ENCODE measurements at regions not wholly inside any gene's neighbourhood (a gene's known extent, or its start where the extent isn't known, plus 50 kb on each side); places are given as distances from the start of the nearest gene placed in this dataset.
"Not testable (repeated sequence)": the region's sequence is repeated elsewhere in the genome, so short reads cannot be mapped to it uniquely, and the experiment has no call there.

DNA sequence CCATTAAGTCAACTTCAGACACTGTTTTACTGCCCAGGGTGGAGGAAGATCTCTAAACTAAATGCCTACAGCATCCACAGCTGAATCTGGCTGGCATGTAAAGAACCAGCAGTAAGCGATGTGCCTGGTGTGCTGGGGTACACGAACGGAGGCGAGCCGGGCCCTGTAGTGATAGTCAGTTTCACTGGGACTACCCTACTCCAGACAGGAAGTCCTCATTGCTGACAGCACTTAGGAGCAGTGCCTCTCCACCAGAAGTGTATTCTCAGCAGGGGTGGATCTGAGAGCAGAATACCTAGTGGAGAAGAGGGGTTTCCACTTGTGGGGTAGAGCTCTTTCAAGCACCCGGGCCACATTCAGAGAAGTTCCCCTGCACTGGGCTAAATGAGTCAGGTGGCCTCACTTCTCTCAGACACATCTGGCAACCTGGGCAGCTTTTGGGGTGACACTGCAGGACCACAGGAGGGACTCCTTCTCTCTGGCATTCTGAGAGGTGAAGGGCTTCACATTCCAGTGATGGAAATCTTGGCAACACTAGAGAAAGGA is 290.3 kb upstream of the PLGLB1 start:
- DNase-seq; CTCF ChIA-PET (ENCODE audit: partially characterized antibody); H3K9me3 ChIP-seq (ENCODE audit: control insufficient read depth in 1 of 2, low read length in 2 of 2); H3K4me1 Mint-ChIP-seq; intact Hi-C loops (cut with micrococcal nuclease); H3K4me3 ChIP-seq (ENCODE audit: low read length in 2 of 2); H3K27me3 Mint-ChIP-seq; POLR2A ChIA-PET (ENCODE audit: partially characterized antibody); H3K4me1 ChIP-seq (ENCODE audit: insufficient read depth, low read length); H3K9me3 Mint-ChIP-seq; H3K36me3 ChIP-seq (ENCODE audit: insufficient read depth, low read length); H3K27me3 ChIP-seq (ENCODE audit: insufficient read depth, low read length); H3K36me3 Mint-ChIP-seq; H3K27ac ChIP-seq (ENCODE audit: low read depth, low read length): not testable (repeated sequence)
- Mint-ChIP-seq H3K27ac (peak overlapping the region in 1 of 7 donors; percentile 77), H3K4me3 (peak overlapping the region in 2 of 8 donors; percentile 32 to 56)

GRCh38 chr2:87314622-87315021 is 293.0 kb upstream of the PLGLB1 start:
- H3K4me1 ChIP-seq (ENCODE audit: insufficient read depth, low read length); H3K36me3 ChIP-seq (ENCODE audit: insufficient read depth, low read length); H3K27me3 Mint-ChIP-seq; H3K4me1 Mint-ChIP-seq; H3K27ac Mint-ChIP-seq; POLR2A ChIA-PET (ENCODE audit: partially characterized antibody); DNase-seq; H3K9me3 ChIP-seq (ENCODE audit: control insufficient read depth in 1 of 2, low read length in 2 of 2); H3K27me3 ChIP-seq (ENCODE audit: insufficient read depth, low read length); H3K9me3 Mint-ChIP-seq; H3K27ac ChIP-seq (ENCODE audit: low read depth, low read length); H3K4me3 ChIP-seq (ENCODE audit: low read length in 2 of 2); CTCF ChIA-PET (ENCODE audit: partially characterized antibody); H3K36me3 Mint-ChIP-seq; intact Hi-C loops (cut with micrococcal nuclease): not testable (repeated sequence)
- peak overlapping the region in 2 of 8 donors; percentile 13 to 52 for H3K4me3 Mint-ChIP-seq

- H3K27me3 ChIP-seq (ENCODE audit: insufficient read depth, low read length); H3K36me3 ChIP-seq (ENCODE audit: insufficient read depth, low read length); H3K9me3 ChIP-seq (ENCODE audit: control insufficient read depth in 1 of 2, low read length in 2 of 2); H3K9me3 Mint-ChIP-seq; H3K4me1 Mint-ChIP-seq; POLR2A ChIA-PET (ENCODE audit: partially characterized antibody); DNase-seq; H3K27ac ChIP-seq (ENCODE audit: low read depth, low read length); H3K36me3 Mint-ChIP-seq; H3K4me1 ChIP-seq (ENCODE audit: insufficient read depth, low read length); CTCF ChIA-PET (ENCODE audit: partially characterized antibody); H3K27ac Mint-ChIP-seq; intact Hi-C loops (cut with micrococcal nuclease); H3K27me3 Mint-ChIP-seq; H3K4me3 ChIP-seq (ENCODE audit: low read length in 2 of 2): not testable (repeated sequence)
- peak overlapping the region in 1 of 8 donors; percentile 64 for H3K4me3 Mint-ChIP-seq
Measured at GRCh38 chr2:87315183-87315902, 293.7 kb upstream of the PLGLB1 start.

DNA sequence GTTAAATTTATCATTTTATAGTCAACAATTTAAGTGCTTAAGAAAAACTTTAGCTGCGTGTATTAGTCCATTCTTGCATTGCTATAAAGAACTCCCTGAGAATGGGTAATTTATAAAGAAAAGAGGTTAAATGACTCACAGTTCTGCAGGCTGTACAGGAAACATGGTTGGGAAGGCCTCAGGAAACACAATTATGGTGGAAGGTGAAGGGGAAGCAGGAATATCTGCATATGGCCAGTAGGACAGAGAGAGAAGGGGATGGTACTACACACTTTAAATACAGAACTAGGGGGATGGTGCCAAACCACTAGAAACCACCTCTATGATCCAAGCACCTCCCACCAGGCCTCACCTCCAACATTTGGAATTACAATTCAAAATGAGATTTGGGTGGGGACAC is 295.5 kb upstream of the PLGLB1 start:
- H3K27ac ChIP-seq (ENCODE audit: low read depth, low read length); DNase-seq; H3K27me3 Mint-ChIP-seq; intact Hi-C loops (cut with micrococcal nuclease); H3K4me1 ChIP-seq (ENCODE audit: insufficient read depth, low read length); H3K36me3 ChIP-seq (ENCODE audit: insufficient read depth, low read length); H3K36me3 Mint-ChIP-seq; H3K27me3 ChIP-seq (ENCODE audit: insufficient read depth, low read length); H3K9me3 ChIP-seq (ENCODE audit: control insufficient read depth in 1 of 2, low read length in 2 of 2); H3K4me1 Mint-ChIP-seq; H3K9me3 Mint-ChIP-seq; POLR2A ChIA-PET (ENCODE audit: partially characterized antibody); H3K27ac Mint-ChIP-seq; CTCF ChIA-PET (ENCODE audit: partially characterized antibody); H3K4me3 ChIP-seq (ENCODE audit: low read length in 2 of 2): not testable (repeated sequence)
- H3K4me3 Mint-ChIP-seq = peak overlapping the region in 1 of 8 donors; percentile 35

DNA sequence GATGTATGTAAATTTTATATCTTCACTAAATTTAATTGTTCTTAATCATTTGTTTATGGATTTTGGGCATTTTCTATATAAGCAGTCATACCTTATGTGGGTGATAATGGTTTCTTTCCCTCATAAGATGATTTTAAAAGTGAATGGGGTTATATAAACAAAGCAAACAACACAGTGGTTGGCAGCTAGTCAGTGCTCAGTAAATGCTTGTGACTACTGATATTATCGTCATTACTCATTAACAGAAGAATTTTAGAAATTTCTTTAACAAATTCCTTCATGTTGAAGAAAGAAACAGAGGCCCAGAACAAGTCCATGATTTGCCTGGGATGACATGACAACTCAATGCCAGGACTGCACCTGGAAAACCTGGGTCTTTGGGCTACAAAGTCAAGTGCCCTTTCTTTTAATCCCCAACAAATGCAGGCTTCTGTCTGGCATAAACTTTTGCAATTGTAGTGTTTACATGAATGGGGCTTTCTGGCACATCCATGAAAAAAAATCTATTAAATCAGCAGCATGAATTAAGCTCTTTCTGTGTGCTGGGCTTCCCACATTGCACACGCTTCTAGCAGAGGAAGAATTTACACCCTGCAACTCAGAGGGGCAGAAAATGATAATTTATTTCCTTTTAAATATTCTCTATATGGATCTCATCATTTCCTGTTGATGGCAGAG is 297.3 kb upstream of the PLGLB1 start:
- POLR2A ChIA-PET (ENCODE audit: partially characterized antibody); H3K27me3 Mint-ChIP-seq; H3K27ac Mint-ChIP-seq; H3K36me3 Mint-ChIP-seq; H3K9me3 Mint-ChIP-seq; H3K36me3 ChIP-seq (ENCODE audit: insufficient read depth, low read length); H3K4me1 ChIP-seq (ENCODE audit: insufficient read depth, low read length); H3K9me3 ChIP-seq (ENCODE audit: control insufficient read depth in 1 of 2, low read length in 2 of 2); DNase-seq; H3K4me1 Mint-ChIP-seq; H3K4me3 ChIP-seq (ENCODE audit: low read length in 2 of 2); H3K27ac ChIP-seq (ENCODE audit: low read depth, low read length); H3K27me3 ChIP-seq (ENCODE audit: insufficient read depth, low read length); intact Hi-C loops (cut with micrococcal nuclease); CTCF ChIA-PET (ENCODE audit: partially characterized antibody); H3K4me3 Mint-ChIP-seq: not testable (repeated sequence)

GRCh38 chr2:87319705-87320104 is 298.1 kb upstream of the PLGLB1 start:
- POLR2A ChIA-PET (ENCODE audit: partially characterized antibody); H3K9me3 ChIP-seq (ENCODE audit: control insufficient read depth in 1 of 2, low read length in 2 of 2); H3K27me3 Mint-ChIP-seq; H3K36me3 ChIP-seq (ENCODE audit: insufficient read depth, low read length); H3K4me3 ChIP-seq (ENCODE audit: low read length in 2 of 2); H3K27ac ChIP-seq (ENCODE audit: low read depth, low read length); H3K9me3 Mint-ChIP-seq; intact Hi-C loops (cut with micrococcal nuclease); CTCF ChIA-PET (ENCODE audit: partially characterized antibody); H3K4me3 Mint-ChIP-seq; H3K4me1 ChIP-seq (ENCODE audit: insufficient read depth, low read length); H3K36me3 Mint-ChIP-seq; H3K27me3 ChIP-seq (ENCODE audit: insufficient read depth, low read length); DNase-seq: not testable (repeated sequence)
- peaks cover 6 to 12% (median 11%) of the 10 kb centered on the region in 4 donors for H3K4me1 Mint-ChIP-seq
- H3K27ac Mint-ChIP-seq = peak overlapping the region in 1 of 7 donors; percentile 41

GRCh38 chr2:87321201-87321600 is 299.6 kb upstream of the PLGLB1 start:
- H3K9me3 Mint-ChIP-seq; H3K27me3 ChIP-seq (ENCODE audit: insufficient read depth, low read length); POLR2A ChIA-PET (ENCODE audit: partially characterized antibody); H3K4me1 ChIP-seq (ENCODE audit: insufficient read depth, low read length); H3K36me3 ChIP-seq (ENCODE audit: insufficient read depth, low read length); H3K27me3 Mint-ChIP-seq; intact Hi-C loops (cut with micrococcal nuclease); CTCF ChIA-PET (ENCODE audit: partially characterized antibody); H3K4me3 ChIP-seq (ENCODE audit: low read length in 2 of 2); H3K9me3 ChIP-seq (ENCODE audit: control insufficient read depth in 1 of 2, low read length in 2 of 2); H3K36me3 Mint-ChIP-seq; H3K27ac Mint-ChIP-seq; DNase-seq; H3K4me3 Mint-ChIP-seq; H3K27ac ChIP-seq (ENCODE audit: low read depth, low read length): not testable (repeated sequence)
- H3K4me1 Mint-ChIP-seq = peaks cover 9 to 22% (median 14%) of the 10 kb centered on the region in 4 donors
